H1 (cell line): ENCODE measurements at regions not wholly inside any gene's neighbourhood (a gene's known extent, or its start where the extent isn't known, plus 50 kb on each side); places are given as distances from the start of the nearest gene placed in this dataset.

ENCODE experiments used
- CTCF ChIA-PET: fragments of 300-600 bp; sonication (Branson Sonifier 250); formaldehyde crosslinking; loops from one replicate; lab custom pipeline; 2021; ENCODE audit not compliant: partially characterized antibody; lab: Charles Lee
- POLR2A ChIA-PET: fragments of 300-600 bp; sonication (Branson Sonifier 250); formaldehyde crosslinking; loops from one replicate; lab custom pipeline; 2021; ENCODE audit warnings: inconsistent platforms; ENCODE audit not compliant: partially characterized antibody; lab: Charles Lee
- DNase-seq, 2 experiments: peaks; one replicate each; pipeline versions ENCODE4 v3.0.0 to v3.0.0-alpha.2; 2010 to 2022; ENCODE audit warnings: low spot score in 2 of 2, low read depth in 1 of 2, mixed read lengths in 1 of 2
- FAIRE-seq: peaks from 2 replicates; lab custom pipeline; 2011; peaks lifted over from hg19 to GRCh38; lab: Jason Lieb, UNC
- H2AFZ ChIP-seq: 2 replicates; pipeline ENCODE4 v1.8.1; 2012; ENCODE audit warnings: low read length, inconsistent platforms
- H2AK5ac ChIP-seq: 2 replicates; pipeline ENCODE4 v1.6.1; 2013; ENCODE audit warnings: low read depth, low read length
- H2BK120ac ChIP-seq: replicated peaks from 2 replicates; pipeline ENCODE3; 2013; ENCODE audit warnings: low read depth, low read length, inconsistent platforms
- H2BK12ac ChIP-seq: 2 replicates; pipeline ENCODE4 v1.6.1; 2013; ENCODE audit warnings: low read depth, low read length
- H2BK15ac ChIP-seq: 2 replicates; pipeline ENCODE4 v1.6.1; 2013; ENCODE audit warnings: low read length
- H2BK20ac ChIP-seq: 2 replicates; pipeline ENCODE4 v1.6.1; 2013; ENCODE audit warnings: low read length
- H2BK5ac ChIP-seq: 2 replicates; pipeline ENCODE4 v1.6.1; 2013; ENCODE audit warnings: low read depth, low read length
- H3K14ac ChIP-seq: 2 replicates; pipeline ENCODE4 v1.6.1; 2013; ENCODE audit warnings: inconsistent platforms; ENCODE audit not compliant: insufficient read length
- H3K18ac ChIP-seq: 2 replicates; pipeline ENCODE4 v1.6.1; 2013; ENCODE audit warnings: low read length; ENCODE audit errors: extremely low read depth
- H3K23ac ChIP-seq: 2 replicates; pipeline ENCODE4 v1.6.1; 2013; ENCODE audit warnings: inconsistent platforms; ENCODE audit not compliant: insufficient read length
- H3K23me2 ChIP-seq: 2 replicates; pipeline ENCODE4 v1.6.1; 2013; ENCODE audit warnings: low read depth, low read length
- H3K27ac ChIP-seq: 2 replicates; pipeline ENCODE4 v1.6.1; 2011; ENCODE audit warnings: low read depth, low read length, inconsistent platforms
- H3K27me3 ChIP-seq, 4 experiments: replicated peaks in 1 of 4; 1 replicate in 1 of 4; 2 replicates in 3 of 4; pipeline versions ENCODE4 v1.6.1 to v1.8.1; 2011 to 2013; ENCODE audit warnings: low read length in 3 of 4, mild to moderate bottlenecking in 3 of 4, inconsistent platforms in 2 of 4, mixed read lengths in 2 of 4, moderate library complexity in 1 of 4; ENCODE audit not compliant: control insufficient read depth in 3 of 4, insufficient read depth in 3 of 4; ENCODE audit errors: extremely low read depth in 1 of 4
- H3K36me3 ChIP-seq, 4 experiments: 2 replicates each; pipeline versions ENCODE4 v1.6.1 to v1.8.1; 2011 to 2013; ENCODE audit warnings: mild to moderate bottlenecking in 4 of 4, low read length in 3 of 4, moderate library complexity in 2 of 4, control low read depth in 1 of 4, inconsistent platforms in 1 of 4; ENCODE audit not compliant: insufficient read depth in 4 of 4, control insufficient read depth in 2 of 4
- H3K4ac ChIP-seq: replicated peaks from 2 replicates; pipeline ENCODE3; 2013; ENCODE audit warnings: low read length, low read depth, mixed read lengths, inconsistent platforms; ENCODE audit not compliant: insufficient read length
- H3K4me1 ChIP-seq, 4 experiments: replicated peaks in 1 of 4; 1 replicate in 1 of 4; 2 replicates in 3 of 4; pipeline versions ENCODE4 v1.6.1 to v1.8.1; 2011 to 2013; ENCODE audit warnings: low read length in 3 of 4, inconsistent platforms in 2 of 4, mixed read lengths in 1 of 4; ENCODE audit not compliant: insufficient read depth in 4 of 4, control insufficient read depth in 3 of 4
- H3K4me2 ChIP-seq, 2 experiments: 2 replicates each; pipeline versions ENCODE4 v1.6.1 to v1.8.1; 2011 to 2013; ENCODE audit warnings: low read depth in 2 of 2, low read length in 2 of 2, control low read depth in 1 of 2, inconsistent platforms in 1 of 2, mild to moderate bottlenecking in 1 of 2; ENCODE audit not compliant: insufficient read depth in 1 of 2
- H3K4me3 ChIP-seq, 4 experiments: fragments of 200-600, 300-600 bp in 1 of 4; sonication (generic), shearing (Covaris generic), sonication (Bioruptor Twin) in 1 of 4; 2 replicates each; pipeline versions ENCODE4 v1.5.1 to v1.8.1; 2011 to 2016; ENCODE audit warnings: low read length in 4 of 4, low read depth in 3 of 4, control low read depth in 2 of 4, inconsistent platforms in 2 of 4, mild to moderate bottlenecking in 2 of 4, mixed read lengths in 1 of 4, moderate library complexity in 1 of 4; ENCODE audit not compliant: insufficient read depth in 2 of 4; ENCODE audit errors: extremely low read depth in 1 of 4
- H3K56ac ChIP-seq: replicated peaks from 2 replicates; pipeline ENCODE3; 2013; ENCODE audit warnings: low read depth, mild to moderate bottlenecking, mixed read lengths, low read length, inconsistent platforms; ENCODE audit not compliant: insufficient read length
- H3K79me1 ChIP-seq: 2 replicates; pipeline ENCODE4 v1.6.1; 2013; ENCODE audit warnings: low read depth, low read length, control low read depth
- H3K79me2 ChIP-seq, 2 experiments: 2 replicates each; pipeline versions ENCODE4 v1.6.1 to v1.8.1; 2012 to 2013; ENCODE audit warnings: low read length in 2 of 2, mild to moderate bottlenecking in 2 of 2, inconsistent platforms in 1 of 2; ENCODE audit not compliant: insufficient read depth in 2 of 2, control insufficient read depth in 1 of 2
- H3K9ac ChIP-seq, 4 experiments: replicated peaks in 1 of 4; 1 replicate in 1 of 4; 2 replicates in 3 of 4; pipeline versions ENCODE4 v1.6.1 to v1.8.1; 2011 to 2013; ENCODE audit warnings: low read depth in 3 of 4, low read length in 3 of 4, control low read depth in 2 of 4, mild to moderate bottlenecking in 2 of 4, moderate library complexity in 2 of 4, inconsistent platforms in 1 of 4; ENCODE audit errors: extremely low read depth in 1 of 4
- H3K9me3 ChIP-seq, 2 experiments: 2 replicates each; pipeline versions ENCODE4 v1.6.1 to v1.8.1; 2012 to 2013; ENCODE audit warnings: mild to moderate bottlenecking in 2 of 2, moderate library complexity in 2 of 2, control low read depth in 1 of 2, inconsistent platforms in 1 of 2, low read depth in 1 of 2, low read length in 1 of 2, mixed read lengths in 1 of 2; ENCODE audit not compliant: insufficient read depth in 2 of 2
- H4K20me1 ChIP-seq, 2 experiments: replicated peaks in 1 of 2; 2 replicates each; pipeline versions ENCODE3 to v1.8.1; 2011 to 2013; ENCODE audit warnings: inconsistent platforms in 2 of 2, low read length in 2 of 2, mild to moderate bottlenecking in 1 of 2; ENCODE audit not compliant: insufficient read depth in 2 of 2, control insufficient read depth in 1 of 2
- H4K5ac ChIP-seq: 2 replicates; pipeline ENCODE4 v1.6.1; 2013; ENCODE audit warnings: low read length, low read depth, mixed read lengths, inconsistent platforms; ENCODE audit not compliant: insufficient read length
- H4K8ac ChIP-seq: 2 replicates; pipeline ENCODE4 v1.8.0; 2013; ENCODE audit warnings: mild to moderate bottlenecking, moderate library complexity, low read length, inconsistent platforms; ENCODE audit not compliant: insufficient read depth; ENCODE audit errors: extremely low read depth
- H4K91ac ChIP-seq: replicated peaks from 2 replicates; pipeline ENCODE3; 2013; ENCODE audit warnings: low read length, mixed read lengths, inconsistent platforms; ENCODE audit not compliant: insufficient read length
- HDAC2 ChIP-seq, 2 experiments: fragments of 300-600 bp in 1 of 2; sonication (generic) in 1 of 2; IDR thresholded peaks; 2 replicates each; pipeline ENCODE4 v1.6.1; 2011 to 2012; ENCODE audit warnings: low read depth in 2 of 2, low read length in 2 of 2, mild to moderate bottlenecking in 2 of 2, moderate library complexity in 2 of 2, borderline replicate concordance in 1 of 2, inconsistent platforms in 1 of 2
- MAFK ChIP-seq: IDR thresholded peaks from 2 replicates; pipeline ENCODE4 v1.6.1; 2012; ENCODE audit warnings: low read depth, mild to moderate bottlenecking, improper control_type of control experiment, low read length
- SIN3A ChIP-seq, 2 experiments: IDR thresholded peaks in 1 of 2; conservative IDR thresholded peaks in 1 of 2; 2 replicates each; pipeline ENCODE4 v1.6.1; 2011 to 2012; ENCODE audit warnings: low read length in 2 of 2, improper control_type of control experiment in 1 of 2, low read depth in 1 of 2, mild to moderate bottlenecking in 1 of 2
- SIX5 ChIP-seq: IDR thresholded peaks from 2 replicates; pipeline ENCODE4 v1.6.1; 2011; ENCODE audit warnings: mild to moderate bottlenecking, low read depth, low read length
- WGBS, 2 experiments: shearing (Covaris generic) in 1 of 2; methylation state at CpG; one replicate each; pipeline versions ENCODE4 v1.1.6 to v1.1.7; 2013 to 2015; ENCODE audit warnings: low lambda C conversion rate in 2 of 2, mixed read lengths in 2 of 2, inconsistent platforms in 1 of 2, low coverage in 1 of 2, missing lambda C conversion rate in 1 of 2; ENCODE audit not compliant: insufficient replicate concordance in 2 of 2, insufficient coverage in 1 of 2, insufficient read length in 1 of 2; ENCODE audit errors: extremely low coverage in 1 of 2, missing lambda C conversion rate in 1 of 2; 5-methylcytosine and 5-hydroxymethylcytosine counted together

- Histone ChIP-seq H3K4me2 (no peak overlapping the region), H3K9me3 (no peaks in the 10 kb centered on the region)
- TF ChIP-seq SIX5 (no peak), MAFK (no peak), SIN3A (conservative IDR thresholded peaks at IDR 0.05 in 1 of 2, IDR thresholded peaks at IDR 0.05 in 1 of 2; ENCODE audit: low read depth in 1 of 2, low read length in 2 of 2) (no peak), HDAC2 (IDR thresholded peaks at IDR 0.05; ENCODE audit: borderline replicate concordance in 1 of 2, low read depth in 2 of 2, low read length in 2 of 2) (no peak)
- TF ChIP-seq, all 59 proteins: peak for 0
- Histone ChIP-seq H4K20me1 (no peaks in the 10 kb centered on the region), H3K23me2 (no peaks in the 10 kb centered on the region), H3K4me3 (no peak overlapping the region), H2BK5ac (no peak overlapping the region), H3K14ac (no peak overlapping the region), H2AFZ (no peak overlapping the region), H3K36me3 (no peaks in the 10 kb centered on the region), H3K4me1 (no peaks in the 10 kb centered on the region), H3K9ac (no peak overlapping the region), H2BK120ac (no peak overlapping the region), H3K18ac (no peak overlapping the region), H2AK5ac (no peak overlapping the region), H3K23ac (no peak overlapping the region), H3K27me3 (no peaks in the 10 kb centered on the region), H4K5ac (no peak overlapping the region), H2BK20ac (no peak overlapping the region), H3K79me2 (no peaks in the 10 kb centered on the region), H4K91ac (no peak overlapping the region), H3K79me1 (no peaks in the 10 kb centered on the region), H2BK15ac (no peak overlapping the region), H3K27ac (no peak overlapping the region), H3K56ac (no peak overlapping the region), H4K8ac (no peak overlapping the region), H2BK12ac (no peak overlapping the region), H3K4ac (no peak overlapping the region)
- DNase-seq (no peak), FAIRE-seq (no peak)
- ChIA-PET POLR2A (no interaction called here), CTCF (interaction anchor here (0.6 to 1.4 kb wide), 3 partner anchors 26 to 289 kb away, joined by 3 to 5 read pairs (median 4); no protein-coding TSS in a partner anchor)
- WGBS, 2 experiments: 89% methylated on average over 2 of the region's 2 CpGs; no CpG with 5 or more reads in 1 of the 2 experiments
Measured at GRCh38 chr6:48188158-48188557, 77.2 kb upstream of the PTCHD4 start.
